NCI-H2171 (cell line): ENCODE measurements at regions not wholly inside any gene's neighbourhood (a gene's known extent, or its start where the extent isn't known, plus 50 kb on each side); places are given as distances from the start of the nearest gene placed in this dataset.
A peak's percentile ranks its signal among the peaks of the same experiment; 100 is the strongest.
"Not testable (repeated sequence)": the region's sequence is repeated elsewhere in the genome, so short reads cannot be mapped to it uniquely, and the experiment has no call there.

Experiments
- DNase-seq: peaks from one replicate; lab custom pipeline; 2025; lab: John Stamatoyannopoulos, UW

DNA sequence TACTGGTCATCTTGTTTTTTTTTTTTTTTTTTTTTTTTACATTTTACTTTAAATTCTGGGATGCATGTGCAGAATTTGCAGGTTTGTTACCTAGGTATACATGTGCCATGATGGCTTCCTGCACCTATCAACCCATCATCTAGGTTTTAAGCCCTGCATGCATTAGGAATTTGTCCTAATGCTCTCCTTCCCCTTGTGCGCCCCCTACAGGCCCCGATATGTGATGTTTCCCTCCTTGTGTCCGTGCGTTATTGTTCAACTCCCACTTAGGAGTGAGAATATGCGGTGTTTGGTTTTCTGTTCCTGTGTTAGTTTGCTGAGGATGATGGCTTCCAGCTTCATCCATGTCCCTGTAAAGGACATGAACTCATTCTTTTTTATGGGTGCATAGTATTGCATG, 249.6 kb upstream of the SLC16A7 start:
- not testable (repeated sequence) for DNase-seq

- DNase-seq = no peak
Observed at GRCh38 chr12:59345406-59345805, 250.4 kb upstream of the SLC16A7 start.

GRCh38 chr12:59344224-59344623, 251.6 kb upstream of the SLC16A7 start:
- DNase-seq = no peak

- DNase-seq = no peak
Observed at GRCh38 chr12:59329462-59329861, 266.4 kb upstream of the SLC16A7 start.

DNA sequence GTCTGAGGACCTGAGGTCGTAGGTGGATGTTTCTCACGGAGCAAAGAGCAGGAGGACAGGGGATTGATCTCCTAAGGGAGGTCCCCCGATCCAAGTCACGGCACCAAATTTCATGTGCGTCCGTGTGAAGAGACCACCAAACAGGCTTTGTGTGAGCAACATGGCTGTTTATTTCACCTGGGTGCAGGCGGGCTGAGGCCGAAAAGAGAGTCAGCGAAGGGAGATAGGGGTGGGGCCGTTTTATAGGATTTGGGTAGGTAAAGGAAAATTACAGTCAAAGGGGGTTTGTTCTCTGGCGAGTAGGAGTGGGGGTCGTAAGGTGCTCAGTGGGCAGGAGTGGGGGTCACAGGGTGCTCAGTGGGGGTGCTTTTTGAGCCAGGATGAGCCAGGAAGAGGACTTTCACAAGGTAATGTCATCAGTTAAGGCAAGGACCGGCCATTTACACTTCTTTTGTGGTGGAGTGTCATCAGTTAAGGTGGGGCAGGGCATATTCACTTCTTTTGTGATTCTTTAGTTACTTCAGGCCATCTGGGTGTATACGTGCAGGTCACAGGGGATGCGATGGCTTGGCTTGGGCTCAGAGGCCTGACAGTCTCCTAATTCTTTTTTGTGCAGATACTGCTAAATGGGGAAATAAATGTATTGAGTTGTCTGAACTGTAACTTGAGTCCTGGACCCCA, 267.3 kb upstream of the SLC16A7 start:
- DNase-seq = not testable (repeated sequence)

DNA sequence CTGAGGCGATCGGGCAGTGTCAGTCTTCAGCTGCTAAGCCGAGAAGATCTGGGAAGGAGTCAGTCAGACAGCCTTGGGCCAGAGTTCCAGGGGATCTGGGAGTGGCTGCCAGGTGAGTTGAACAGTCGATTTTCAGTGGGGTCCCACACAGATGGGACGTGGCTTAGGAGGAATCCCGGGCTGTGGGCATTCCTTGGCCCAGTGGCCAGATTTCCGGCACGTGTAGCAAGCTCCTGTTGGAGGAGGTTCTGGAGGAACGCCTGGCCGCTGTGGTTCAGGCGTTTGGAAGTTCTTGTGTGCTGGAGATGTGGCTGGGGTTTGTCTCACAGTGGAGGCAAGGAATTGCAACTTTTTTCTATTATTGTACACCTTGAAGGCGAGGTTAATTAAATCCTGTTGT, 269.4 kb upstream of the SLC16A7 start:
- not testable (repeated sequence) for DNase-seq

- peak; percentile 37 for DNase-seq
Observed at GRCh38 chr12:59322473-59322872, 273.4 kb upstream of the SLC16A7 start.

GRCh38 chr12:59321278-59321677, 274.6 kb upstream of the SLC16A7 start:
- DNase-seq = no peak

GRCh38 chr12:59320112-59320511, 275.7 kb upstream of the SLC16A7 start:
- no peak for DNase-seq

DNA sequence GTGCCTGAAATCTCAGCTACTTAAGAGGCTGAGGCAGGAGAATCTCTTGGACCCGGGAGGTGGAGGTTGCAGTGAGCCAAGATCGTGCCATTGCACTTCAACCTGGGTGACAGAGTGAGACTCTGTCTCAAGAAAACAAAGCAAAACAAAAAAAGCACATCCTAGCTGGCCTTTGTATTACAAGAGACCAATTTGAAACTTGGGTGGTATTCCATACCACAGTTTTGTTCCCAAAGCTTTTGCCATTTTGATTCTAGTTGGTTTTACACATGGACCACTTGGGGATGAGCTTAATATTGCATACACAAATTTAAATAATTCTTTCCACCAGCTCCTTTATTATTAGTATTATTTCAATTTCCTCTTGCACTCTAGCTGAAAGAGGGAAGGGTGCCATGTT, 276.9 kb upstream of the SLC16A7 start:
- DNase-seq = no peak

- no peak for DNase-seq
Observed at GRCh38 chr12:59317598-59317997, 278.2 kb upstream of the SLC16A7 start.

GRCh38 chr12:59316938-59317337, 278.9 kb upstream of the SLC16A7 start:
- no peak for DNase-seq

DNA sequence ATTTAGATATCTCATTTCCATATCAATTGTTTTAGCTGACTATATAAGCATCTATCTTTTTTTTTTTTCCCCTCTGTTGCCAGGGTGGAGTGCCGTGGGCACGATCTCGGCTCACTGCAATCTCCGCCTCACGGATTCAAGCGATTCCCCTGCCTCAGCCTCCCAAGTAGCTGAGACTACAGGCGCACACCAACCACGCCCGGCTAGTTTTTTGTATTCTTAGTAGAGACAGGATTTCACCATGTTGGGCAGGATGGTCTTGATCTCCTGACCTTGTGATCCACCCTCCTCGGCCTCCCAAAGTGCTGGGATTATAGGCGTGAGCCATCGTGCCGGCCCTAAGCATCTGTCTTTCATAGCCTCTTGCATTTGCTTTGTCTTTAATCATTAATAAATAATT, 279.5 kb upstream of the SLC16A7 start:
- DNase-seq = not testable (repeated sequence)

DNA sequence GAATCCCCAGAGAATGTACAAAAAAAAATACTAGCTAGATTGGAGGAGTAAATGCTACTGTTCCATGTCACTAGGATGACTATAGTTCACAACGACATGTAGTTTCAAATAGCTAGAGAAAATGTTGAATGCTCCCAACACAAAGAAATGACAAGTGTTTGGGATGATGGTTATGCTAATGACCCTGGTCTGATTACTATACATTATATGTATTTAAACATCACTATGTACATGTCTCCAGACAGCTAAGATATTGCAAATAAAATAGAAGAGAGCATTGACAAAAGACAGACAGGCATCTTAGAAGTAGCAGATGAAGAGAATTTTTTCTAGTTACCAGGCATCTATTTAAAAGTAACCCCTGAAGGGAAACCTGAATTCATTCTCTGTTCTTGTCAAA, 281.6 kb upstream of the SLC16A7 start:
- DNase-seq = no peak

GRCh38 chr12:59304077-59304721, 291.6 kb upstream of the SLC16A7 start:
- DNase-seq = no peak

DNA sequence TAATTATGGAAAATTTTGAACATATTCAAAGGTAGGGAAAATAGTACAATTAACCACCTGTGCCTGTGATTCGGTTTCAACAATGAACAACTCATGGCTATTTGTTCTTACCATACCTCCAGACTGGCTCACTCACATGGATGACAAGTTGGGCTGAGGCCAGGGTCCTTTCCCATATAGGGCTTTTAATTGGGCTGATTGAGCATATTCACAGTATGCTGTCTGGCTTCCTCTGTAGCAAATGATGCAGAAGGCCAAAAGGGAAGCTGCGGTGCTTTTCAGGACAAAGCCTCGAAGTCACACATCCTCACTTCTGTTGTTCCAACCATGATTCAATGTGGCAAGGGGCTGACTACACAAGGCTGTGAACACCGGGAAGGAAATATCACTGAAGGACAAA, 297.5 kb upstream of the SLC16A7 start:
- DNase-seq = peak; percentile 87

- DNase-seq = no peak
Observed at GRCh38 chr12:59294221-59294620, 301.6 kb upstream of the SLC16A7 start.

- DNase-seq = no peak
Observed at GRCh38 chr12:59282999-59283398, 312.8 kb upstream of the SLC16A7 start.

- not testable (repeated sequence) for DNase-seq
Observed at GRCh38 chr12:59273561-59273960, 322.3 kb upstream of the SLC16A7 start.

DNA sequence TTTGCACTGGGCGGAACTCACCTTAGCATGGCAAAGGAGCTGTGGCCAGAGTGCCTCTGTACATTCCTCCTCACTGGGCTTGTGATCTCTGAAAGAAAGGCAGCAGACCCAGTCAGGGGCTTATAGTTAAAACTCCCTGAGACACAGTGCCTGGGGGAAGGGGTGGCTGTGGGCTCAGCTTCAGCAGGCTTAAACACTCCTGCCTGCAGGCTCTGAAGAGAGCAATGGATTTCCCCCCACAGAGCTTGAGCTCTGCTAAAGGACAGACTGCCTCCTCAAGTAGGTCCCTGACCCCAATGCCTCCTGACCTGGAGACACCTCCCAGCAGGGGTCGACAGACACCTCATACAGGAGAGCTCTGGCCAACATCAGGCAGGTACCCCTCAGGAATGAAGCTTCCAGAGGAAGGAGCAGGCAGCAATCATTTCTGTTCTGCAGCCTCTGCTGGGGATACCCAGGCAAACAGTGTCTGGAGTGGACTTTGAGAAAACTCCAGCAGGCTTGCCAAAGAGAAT, 327.5 kb upstream of the SLC16A7 start:
- no peak for DNase-seq

DNA sequence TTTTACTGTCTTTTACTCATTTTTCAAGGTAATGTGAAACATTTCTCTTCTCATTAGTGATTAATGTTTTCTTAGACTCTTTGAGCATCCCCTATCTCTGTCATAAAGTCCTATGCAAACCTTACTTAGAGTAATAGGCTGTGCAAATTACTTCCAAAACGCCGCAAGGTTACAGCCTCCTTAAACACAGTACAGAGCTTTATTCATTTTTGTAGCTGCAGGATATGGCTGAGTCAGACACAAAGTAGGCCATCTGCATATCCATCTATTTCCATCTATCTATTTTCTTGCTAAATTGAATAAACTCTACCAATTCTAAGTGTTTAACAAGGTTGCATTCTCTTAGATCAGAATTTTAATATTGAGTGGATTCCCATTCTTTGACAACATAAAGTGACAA, 335.6 kb upstream of the SLC16A7 start:
- DNase-seq = no peak

DNA sequence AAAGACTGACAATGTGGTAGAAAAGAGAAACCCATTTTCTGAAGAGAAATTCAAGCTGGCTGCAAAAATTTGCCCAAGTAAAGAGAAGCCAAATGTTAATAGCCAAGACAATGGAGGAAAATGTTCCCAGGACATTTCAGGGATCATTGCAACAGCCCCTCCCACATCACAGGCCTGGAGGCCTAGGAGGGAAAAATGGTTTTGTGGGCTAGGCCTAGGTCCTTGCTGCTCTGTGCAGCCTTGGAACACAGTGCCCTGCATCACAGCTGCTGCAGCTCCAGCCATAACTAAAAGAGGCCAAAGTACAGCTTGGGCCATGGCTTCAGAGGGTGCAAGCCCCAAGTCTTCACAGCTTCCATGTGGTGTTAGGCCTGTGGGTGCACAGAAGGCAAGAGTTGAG, 332.4 kb upstream of the LRIG3 start:
- DNase-seq = no peak

DNA sequence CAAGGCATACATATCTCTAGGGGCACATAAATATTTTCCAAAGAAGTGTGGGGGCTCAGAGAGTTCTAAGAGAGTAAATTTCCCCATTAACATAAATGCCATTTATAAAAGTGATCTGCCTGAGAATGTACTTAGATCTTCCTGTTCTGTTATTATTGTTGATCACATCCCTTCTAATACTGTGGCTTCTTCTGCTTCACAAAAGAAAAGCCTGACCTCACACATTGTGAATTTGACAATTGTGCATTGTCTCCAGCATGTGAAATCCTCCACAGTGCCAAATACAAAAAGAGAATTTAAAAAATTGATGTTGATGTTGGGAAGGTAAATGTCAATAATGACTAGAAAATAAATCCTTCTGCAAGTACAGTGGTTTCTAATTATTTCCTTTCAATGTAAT, 330.5 kb upstream of the LRIG3 start:
- no peak for DNase-seq

DNA sequence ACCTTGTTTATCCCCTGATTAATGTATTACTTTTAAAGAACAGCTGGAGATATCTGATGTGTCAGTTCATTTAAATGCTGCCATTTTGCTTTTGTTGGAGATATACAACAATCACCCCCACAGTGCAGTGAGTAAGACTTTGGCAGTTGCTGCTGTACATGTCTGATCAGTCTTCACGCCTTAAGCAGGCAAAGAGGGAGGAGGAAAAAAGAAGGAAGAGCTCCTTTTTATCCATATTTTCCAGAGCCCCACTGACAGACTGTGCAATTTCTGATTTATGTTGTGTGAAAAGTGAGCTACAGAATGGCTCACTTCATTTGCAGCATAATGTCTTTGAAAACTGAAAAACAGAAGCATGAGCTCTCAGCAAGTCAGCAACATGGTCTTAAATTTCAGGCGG, 319.7 kb upstream of the LRIG3 start:
- no peak for DNase-seq
